ENCODE measurements at regions not wholly inside any gene's neighbourhood (a gene's known extent, or its start where the extent isn't known, plus 50 kb on each side); places are given as distances from the start of the nearest gene placed in this dataset.

- H3K27ac ChIP-seq = no peak overlapping the region
- CTCF ChIA-PET = no interaction called here
- DNase-seq (ENCODE audit: low spot score) = no peak
- TF ChIP-seq CTCF (conservative IDR thresholded peaks at IDR 0.05; ENCODE audit: low read depth) = no peak
- POLR2A ChIA-PET (ENCODE audit: low non-redundant PET) = no interaction called here
These were observed 170.7 kb downstream of the IER5 start for GRCh38 chr1:181259026-181259745.

- H3K27ac ChIP-seq = no peak overlapping the region
- ChIA-PET POLR2A (ENCODE audit: low non-redundant PET) (no interaction called here), CTCF (no interaction called here)
- DNase-seq (ENCODE audit: low spot score) = no peak
- no peak for TF ChIP-seq CTCF (conservative IDR thresholded peaks at IDR 0.05; ENCODE audit: low read depth)
These were observed 171.8 kb downstream of the IER5 start for GRCh38 chr1:181260271-181260670.

- POLR2A ChIA-PET (ENCODE audit: low non-redundant PET) = no interaction called here
- CTCF ChIA-PET = interaction anchor here (0.6 kb wide), 1 partner anchor 156 kb away, joined by 4 read pairs; no protein-coding TSS in a partner anchor
- DNase-seq (ENCODE audit: low spot score) = no peak
- no peak for TF ChIP-seq CTCF (conservative IDR thresholded peaks at IDR 0.05; ENCODE audit: low read depth)
- no peak overlapping the region for H3K27ac ChIP-seq
These were observed 172.5 kb downstream of the IER5 start for GRCh38 chr1:181260994-181261393.

GRCh38 chr1:181262069-181262468, 173.6 kb downstream of the IER5 start:
- no peak overlapping the region for H3K27ac ChIP-seq
- DNase-seq (ENCODE audit: low spot score) = no peak
- no peak for TF ChIP-seq CTCF (conservative IDR thresholded peaks at IDR 0.05; ENCODE audit: low read depth)
- POLR2A ChIA-PET (ENCODE audit: low non-redundant PET) = no interaction called here
- CTCF ChIA-PET = no interaction called here

- POLR2A ChIA-PET (ENCODE audit: low non-redundant PET) = no interaction called here
These were observed 174.9 kb downstream of the IER5 start for GRCh38 chr1:181263444-181263843.

GRCh38 chr1:181264821-181265220, 176.3 kb downstream of the IER5 start:
- no peak for DNase-seq (ENCODE audit: low spot score)
- H3K27ac ChIP-seq = no peak overlapping the region
- POLR2A ChIA-PET (ENCODE audit: low non-redundant PET) = no interaction called here
- CTCF ChIA-PET = interaction anchor here (0.7 kb wide), 2 partner anchors 20 to 607 kb away, joined by 3 read pairs; no protein-coding TSS in a partner anchor
- no peak for TF ChIP-seq CTCF (conservative IDR thresholded peaks at IDR 0.05; ENCODE audit: low read depth)

More at GRCh38 chr1:181263444-181263843, 174.9 kb downstream of the IER5 start:
- CTCF ChIA-PET = interaction anchor here (0.7 kb wide), 1 partner anchor 23 kb away, joined by 3 read pairs; no protein-coding TSS in a partner anchor
- DNase-seq (ENCODE audit: low spot score) = no peak
- H3K27ac ChIP-seq = no peak overlapping the region
- TF ChIP-seq CTCF (conservative IDR thresholded peaks at IDR 0.05; ENCODE audit: low read depth) = no peak
